Keratinocyte (primary cell): ENCODE measurements at regions not wholly inside any gene's neighbourhood (a gene's known extent, or its start where the extent isn't known, plus 50 kb on each side); places are given as distances from the start of the nearest gene placed in this dataset.

Experiments
- DNase-seq: peaks from one replicate; pipeline ENCODE4 v3.0.0-alpha.2; 2011; ENCODE audit warnings: low read depth, missing footprints, low spot score
- FAIRE-seq: peaks from 2 replicates; lab custom pipeline; 2011; peaks lifted over from hg19 to GRCh38; lab: Jason Lieb, UNC
- H2AFZ ChIP-seq: 2 replicates; pipeline ENCODE4 v1.6.0; 2012; ENCODE audit warnings: low read length, control low read depth, inconsistent platforms; ENCODE audit not compliant: control insufficient read depth
- H3K27ac ChIP-seq: 2 replicates; pipeline ENCODE4 v1.5.1; 2011; ENCODE audit warnings: low read length; ENCODE audit not compliant: control insufficient read depth, insufficient read depth
- H3K27me3 ChIP-seq: 3 replicates; pipeline ENCODE4 v1.6.0; 2011; ENCODE audit warnings: low read length; ENCODE audit not compliant: control insufficient read depth, insufficient read depth; ENCODE audit errors: extremely low read depth
- H3K36me3 ChIP-seq, 2 experiments: 2 replicates in 1 of 2; 3 replicates in 1 of 2; pipeline ENCODE4 v1.5.1; 2011; ENCODE audit warnings: low read length in 2 of 2, mild to moderate bottlenecking in 1 of 2; ENCODE audit not compliant: control insufficient read depth in 2 of 2, insufficient read depth in 2 of 2; ENCODE audit errors: extremely low read depth in 1 of 2
- H3K4me1 ChIP-seq: 3 replicates; pipeline ENCODE4 v1.5.1; 2011; ENCODE audit warnings: low read length; ENCODE audit not compliant: control insufficient read depth, insufficient read depth; ENCODE audit errors: extremely low read depth
- H3K4me2 ChIP-seq: 3 replicates; pipeline ENCODE4 v1.6.0; 2011; ENCODE audit warnings: low read depth, low read length; ENCODE audit not compliant: control insufficient read depth, insufficient read depth; ENCODE audit errors: extremely low read depth
- H3K4me3 ChIP-seq, 3 experiments: fragments of 200-600 bp in 1 of 3; sonication (generic) in 1 of 3; 2 replicates in 2 of 3; 3 replicates in 1 of 3; pipeline ENCODE4 v1.5.1; 2011 to 2016; ENCODE audit warnings: low read length in 3 of 3, mild to moderate bottlenecking in 3 of 3, control low read depth in 2 of 3, inconsistent platforms in 1 of 3, low read depth in 1 of 3, mixed read lengths in 1 of 3, mixed run types in 1 of 3, moderate library complexity in 1 of 3; ENCODE audit not compliant: control insufficient read depth in 2 of 3, insufficient read depth in 2 of 3; ENCODE audit errors: extremely low read depth in 1 of 3
- H3K79me2 ChIP-seq: 2 replicates; pipeline ENCODE4 v1.6.0; 2012; ENCODE audit warnings: low read length; ENCODE audit not compliant: control insufficient read depth, insufficient read depth
- H3K9ac ChIP-seq: 3 replicates; pipeline ENCODE4 v1.6.0; 2011; ENCODE audit warnings: low read length; ENCODE audit not compliant: control insufficient read depth, insufficient read depth; ENCODE audit errors: extremely low read depth
- H3K9me1 ChIP-seq: 3 replicates; pipeline ENCODE4 v1.6.0; 2011; ENCODE audit warnings: low read length; ENCODE audit not compliant: control insufficient read depth, insufficient read depth; ENCODE audit errors: extremely low read depth
- H3K9me3 ChIP-seq: 2 replicates; pipeline ENCODE4 v1.5.1; 2012; ENCODE audit warnings: low read depth, low read length; ENCODE audit not compliant: control insufficient read depth
- H4K20me1 ChIP-seq: 3 replicates; pipeline ENCODE4 v1.6.0; 2011; ENCODE audit warnings: low read length; ENCODE audit not compliant: control insufficient read depth, insufficient read depth; ENCODE audit errors: extremely low read depth
- EZH2 ChIP-seq: IDR thresholded peaks from one replicate; pipeline ENCODE4 v1.6.1; 2012; ENCODE audit warnings: inconsistent platforms, mild to moderate bottlenecking, low read length, moderate library complexity
- dilution Hi-C: fragments of 300-500 bp; cut with MboI; formaldehyde crosslinking; loops from one replicate; pipeline ENCODE4 v1.7.0; 2020; ENCODE audit warnings: low sequenced_read_pairs; ENCODE audit not compliant: extremely low pct_ligation_motif_present
- TF ChIP-seq, protein P1 (sequence below), 3 experiments: IDR thresholded peaks in 1 of 3; conservative IDR thresholded peaks in 1 of 3; optimal IDR thresholded peaks in 1 of 3; 2 replicates in 2 of 3; 3 replicates in 1 of 3; pipeline versions ENCODE3 to v1.5.1; 2011; ENCODE audit warnings: low read length in 3 of 3, mild to moderate bottlenecking in 3 of 3, moderate library complexity in 2 of 3, control low read depth in 1 of 3, inconsistent platforms in 1 of 3; ENCODE audit not compliant: insufficient read depth in 2 of 3; ENCODE audit errors: extremely low read depth in 1 of 3

DNA sequence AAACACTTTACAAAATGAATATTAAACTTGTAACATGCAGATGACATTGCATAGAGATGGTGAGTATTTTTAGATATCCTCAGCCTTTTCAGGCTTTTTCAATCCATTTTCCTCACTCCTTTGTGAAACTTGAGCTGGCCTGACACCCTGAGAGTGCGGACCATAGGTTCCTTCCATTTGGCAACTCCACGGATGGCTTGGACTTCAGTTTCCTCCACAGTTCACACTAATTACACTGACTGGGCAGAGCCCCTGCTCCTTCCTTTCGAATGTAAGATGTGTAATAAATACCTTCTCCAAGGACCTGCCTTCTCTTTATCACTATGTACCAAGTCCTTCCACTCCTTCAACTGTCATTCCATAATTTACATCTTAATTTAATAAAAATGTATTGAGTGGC, 141.7 kb upstream of the LRIG1 start:
- Histone ChIP-seq H3K27ac (no peak overlapping the region), H4K20me1 (no peaks in the 10 kb centered on the region), H3K9me1 (no peaks in the 10 kb centered on the region), H3K4me3 (no peak overlapping the region), H3K27me3 (no peaks in the 10 kb centered on the region), H3K36me3 (no peaks in the 10 kb centered on the region), H3K4me1 (no peaks in the 10 kb centered on the region), H2AFZ (no peak overlapping the region), H3K9me3 (no peaks in the 10 kb centered on the region), H3K4me2 (no peak overlapping the region), H3K79me2 (no peaks in the 10 kb centered on the region), H3K9ac (no peak overlapping the region)
- dilution Hi-C loops = no loop called here
- TF ChIP-seq, protein P1, sequence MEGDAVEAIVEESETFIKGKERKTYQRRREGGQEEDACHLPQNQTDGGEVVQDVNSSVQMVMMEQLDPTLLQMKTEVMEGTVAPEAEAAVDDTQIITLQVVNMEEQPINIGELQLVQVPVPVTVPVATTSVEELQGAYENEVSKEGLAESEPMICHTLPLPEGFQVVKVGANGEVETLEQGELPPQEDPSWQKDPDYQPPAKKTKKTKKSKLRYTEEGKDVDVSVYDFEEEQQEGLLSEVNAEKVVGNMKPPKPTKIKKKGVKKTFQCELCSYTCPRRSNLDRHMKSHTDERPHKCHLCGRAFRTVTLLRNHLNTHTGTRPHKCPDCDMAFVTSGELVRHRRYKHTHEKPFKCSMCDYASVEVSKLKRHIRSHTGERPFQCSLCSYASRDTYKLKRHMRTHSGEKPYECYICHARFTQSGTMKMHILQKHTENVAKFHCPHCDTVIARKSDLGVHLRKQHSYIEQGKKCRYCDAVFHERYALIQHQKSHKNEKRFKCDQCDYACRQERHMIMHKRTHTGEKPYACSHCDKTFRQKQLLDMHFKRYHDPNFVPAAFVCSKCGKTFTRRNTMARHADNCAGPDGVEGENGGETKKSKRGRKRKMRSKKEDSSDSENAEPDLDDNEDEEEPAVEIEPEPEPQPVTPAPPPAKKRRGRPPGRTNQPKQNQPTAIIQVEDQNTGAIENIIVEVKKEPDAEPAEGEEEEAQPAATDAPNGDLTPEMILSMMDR (optimal IDR thresholded peaks at IDR 0.05 in 1 of 3, IDR thresholded peaks at IDR 0.05 in 1 of 3, conservative IDR thresholded peaks at IDR 0.05 in 1 of 3; ENCODE audit: extremely low read depth in 1 of 3, insufficient read depth in 2 of 3, low read length in 3 of 3) = no peak
- no peak for TF ChIP-seq EZH2
- no peak for FAIRE-seq
- no peak for DNase-seq

GRCh38 chr3:66644549-66644948, 143.7 kb upstream of the LRIG1 start:
- Histone ChIP-seq H3K9me1 (no peaks in the 10 kb centered on the region), H2AFZ (no peak overlapping the region), H3K9me3 (no peaks in the 10 kb centered on the region), H3K9ac (no peak overlapping the region), H3K36me3 (no peaks in the 10 kb centered on the region), H3K4me3 (no peak overlapping the region), H3K27me3 (no peaks in the 10 kb centered on the region), H3K4me2 (no peak overlapping the region), H3K27ac (no peak overlapping the region), H3K79me2 (no peaks in the 10 kb centered on the region), H3K4me1 (no peaks in the 10 kb centered on the region), H4K20me1 (no peaks in the 10 kb centered on the region)
- FAIRE-seq = no peak
- dilution Hi-C loops = no loop called here
- no peak for DNase-seq
- TF ChIP-seq EZH2 = no peak
- TF ChIP-seq, protein P1 (optimal IDR thresholded peaks at IDR 0.05 in 1 of 3, IDR thresholded peaks at IDR 0.05 in 1 of 3, conservative IDR thresholded peaks at IDR 0.05 in 1 of 3; ENCODE audit: extremely low read depth in 1 of 3, insufficient read depth in 2 of 3, low read length in 3 of 3) = no peak
